ENCODE measurements at regions not wholly inside any gene's neighbourhood (a gene's known extent, or its start where the extent isn't known, plus 50 kb on each side); places are given as distances from the start of the nearest gene placed in this dataset.

DNA sequence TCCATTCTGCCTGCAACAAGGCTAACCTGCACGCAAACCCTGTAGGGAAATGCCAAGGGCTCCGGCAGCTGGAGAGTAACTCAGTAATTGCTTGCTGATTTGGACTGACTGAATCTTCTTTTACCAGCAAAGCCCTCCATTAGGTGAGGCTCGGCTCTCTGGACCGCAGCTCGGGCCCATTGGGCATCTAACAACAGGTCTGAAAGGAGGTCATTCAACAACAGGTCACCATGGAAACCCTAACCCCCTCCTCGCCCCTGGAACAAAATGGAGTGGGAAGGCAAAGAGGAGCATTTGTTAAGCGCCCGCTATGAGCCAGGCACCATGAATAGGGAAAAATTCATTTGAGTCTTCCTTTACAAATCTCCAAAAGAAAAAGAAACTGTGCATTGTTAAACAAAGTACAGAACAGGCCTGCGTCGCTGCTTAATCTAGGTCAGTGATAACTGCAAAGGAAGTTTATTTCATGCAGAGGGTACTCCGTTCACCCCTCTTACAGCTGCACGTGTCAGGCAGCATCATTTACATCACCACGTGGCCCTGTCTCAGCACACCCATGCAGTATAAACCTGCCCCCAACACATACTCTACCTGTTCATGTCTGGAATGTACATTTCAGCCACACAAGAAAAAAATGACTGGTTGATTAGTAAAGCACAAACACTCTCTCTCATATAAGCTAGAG is 248.8 kb upstream of the NEBL start:
- TF ChIP-seq CTCF (IDR thresholded peaks at IDR 0.05) (no peak), POLR2A (IDR thresholded peaks at IDR 0.05) (no peak)

Measured in breast epithelium (tissue), 3 donors.